ENCODE measurements at regions not wholly inside any gene's neighbourhood (a gene's known extent, or its start where the extent isn't known, plus 50 kb on each side); places are given as distances from the start of the nearest gene placed in this dataset.

DNA sequence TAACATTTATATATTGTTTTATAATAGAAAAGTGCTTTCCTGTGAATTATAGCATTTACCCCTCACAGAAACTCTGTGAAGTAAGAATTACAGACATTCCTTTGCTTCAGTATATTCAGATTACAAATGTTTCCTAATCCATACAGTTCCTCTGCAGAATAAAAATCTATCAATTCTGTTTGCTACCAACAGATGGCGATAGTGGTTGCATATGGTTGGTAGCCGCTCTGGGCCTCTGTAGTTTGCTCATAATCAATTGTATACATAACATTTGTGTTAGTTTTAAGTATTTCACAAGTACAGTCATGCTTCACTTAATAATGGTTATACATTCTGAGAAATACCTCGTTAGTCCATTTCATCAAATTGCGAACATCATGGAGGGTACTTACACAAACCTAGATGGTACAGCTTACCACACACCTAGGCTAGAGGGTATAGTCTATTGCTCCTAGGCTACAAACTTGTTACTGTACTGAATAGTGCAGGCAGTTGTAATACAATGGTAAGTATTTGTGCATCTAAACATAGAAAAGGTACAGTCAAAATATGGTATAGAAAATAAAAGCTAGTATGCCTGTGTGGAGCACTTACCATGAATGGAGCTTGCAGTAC, 94.4 kb upstream of the STEAP4 start:
- DNase-seq = peak in 1 of 2 donors; percentile 11

DNA sequence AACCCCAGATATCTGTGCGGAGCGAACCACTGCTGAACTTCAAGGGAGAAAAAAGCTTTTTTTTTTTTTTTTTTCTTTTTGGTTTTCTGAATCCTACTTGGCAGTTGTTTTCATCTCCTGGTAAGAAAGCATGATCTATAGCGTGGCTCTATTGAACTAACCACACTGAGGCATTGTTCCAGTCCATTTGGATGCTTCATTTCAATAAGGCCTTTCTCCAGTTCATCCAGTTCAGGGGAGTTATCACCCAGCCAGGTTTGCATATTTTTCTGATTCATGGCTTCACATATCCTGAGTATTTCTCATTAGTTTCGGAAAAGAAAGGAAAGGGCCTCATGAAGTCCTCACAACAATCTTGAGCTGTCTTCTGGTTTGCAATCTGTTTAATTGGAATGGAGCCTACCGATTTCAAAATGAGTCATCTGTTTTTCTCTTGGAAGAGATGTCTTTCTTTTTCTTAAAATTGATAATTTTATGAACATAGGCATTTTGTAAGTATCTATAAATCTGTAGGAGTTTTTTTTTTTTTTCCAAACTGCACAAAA, 93.1 kb upstream of the STEAP4 start:
- no peak for DNase-seq

DNA sequence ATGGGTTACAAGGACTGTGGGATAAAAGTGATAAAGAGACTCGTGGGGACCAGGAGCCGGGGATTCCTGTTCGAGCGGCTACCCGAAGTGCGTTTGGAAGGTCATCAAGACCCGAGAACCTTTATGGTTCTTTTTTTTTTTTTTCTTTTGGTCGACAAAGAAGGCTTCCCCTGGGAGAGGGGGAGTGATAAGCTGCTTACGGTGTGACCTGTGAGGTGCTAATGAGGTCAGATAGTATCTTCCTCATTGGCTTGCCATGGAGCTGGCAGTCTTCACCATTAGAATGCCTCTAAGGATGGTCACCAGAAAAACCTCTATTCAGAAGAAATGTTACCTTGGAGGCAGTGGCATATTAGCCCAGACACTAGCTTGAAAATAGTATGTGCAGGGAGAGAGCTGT, 92.3 kb upstream of the STEAP4 start:
- DNase-seq = no peak

DNA sequence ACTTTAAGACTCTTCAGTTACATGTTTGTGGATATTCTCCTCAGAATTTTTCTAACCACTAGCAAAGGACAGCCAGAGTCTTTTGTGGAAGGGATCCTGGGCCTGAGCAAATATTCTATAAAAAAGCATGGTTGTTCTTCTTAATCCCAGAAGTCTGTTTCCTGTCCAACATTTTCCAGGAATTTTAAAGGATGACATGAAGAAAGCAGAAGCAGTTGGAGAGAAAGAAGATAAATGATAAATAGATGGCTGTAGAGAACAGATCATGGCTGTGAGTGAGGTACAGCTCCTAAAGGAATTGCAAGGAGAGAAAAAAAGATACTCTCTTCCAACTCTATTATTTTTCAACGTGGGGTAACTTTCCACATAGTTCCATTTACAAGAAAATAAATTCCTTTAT, 91.8 kb upstream of the STEAP4 start:
- no peak for DNase-seq

DNA sequence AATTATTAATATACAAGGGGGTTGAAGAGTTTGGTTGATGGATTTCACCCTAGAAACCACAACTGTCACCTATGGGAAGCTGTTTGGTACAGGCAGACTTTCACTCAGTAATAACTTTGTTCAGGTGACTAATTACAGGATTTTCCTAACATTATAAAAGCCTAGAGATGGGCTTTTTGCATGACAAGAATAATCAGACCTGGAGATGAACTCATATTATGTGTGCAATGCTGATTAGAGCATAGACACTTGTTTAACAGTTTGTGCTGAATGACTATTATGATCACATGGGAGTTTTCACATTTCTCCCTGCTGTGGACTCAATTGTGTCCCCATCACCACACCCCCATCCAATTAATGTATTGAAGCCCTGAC, 90.2 kb upstream of the STEAP4 start:
- no peak for DNase-seq

DNA sequence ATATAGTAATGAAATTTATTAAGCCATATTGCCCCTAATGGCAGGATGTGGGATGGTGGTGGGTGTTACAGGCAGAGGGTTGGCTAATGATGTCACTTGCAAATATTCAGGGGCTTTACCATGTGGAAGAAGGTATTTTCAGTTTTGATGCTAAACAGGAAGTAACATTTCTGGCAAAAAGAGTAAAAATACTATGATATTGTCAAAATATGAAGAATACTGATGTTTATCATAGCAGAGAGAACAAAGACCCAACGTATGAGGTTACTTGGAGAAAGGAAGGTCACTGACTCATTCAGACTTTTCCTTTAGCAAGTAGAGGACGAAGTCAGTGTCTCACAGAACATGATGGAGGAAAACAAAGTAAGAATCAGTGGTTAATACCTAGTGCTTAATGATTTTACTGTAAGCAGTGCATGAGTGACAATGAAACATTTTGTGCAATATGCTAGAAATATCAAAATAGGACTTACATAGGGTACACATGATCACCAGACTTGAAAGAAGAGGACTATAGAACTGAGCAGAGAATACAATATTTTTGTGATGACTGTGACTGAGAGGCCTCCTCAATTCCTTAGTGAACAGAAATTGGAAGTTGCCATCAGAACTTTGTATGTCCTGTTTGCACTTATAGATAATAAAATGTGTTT, 89.7 kb upstream of the STEAP4 start:
- no peak for DNase-seq

DNA sequence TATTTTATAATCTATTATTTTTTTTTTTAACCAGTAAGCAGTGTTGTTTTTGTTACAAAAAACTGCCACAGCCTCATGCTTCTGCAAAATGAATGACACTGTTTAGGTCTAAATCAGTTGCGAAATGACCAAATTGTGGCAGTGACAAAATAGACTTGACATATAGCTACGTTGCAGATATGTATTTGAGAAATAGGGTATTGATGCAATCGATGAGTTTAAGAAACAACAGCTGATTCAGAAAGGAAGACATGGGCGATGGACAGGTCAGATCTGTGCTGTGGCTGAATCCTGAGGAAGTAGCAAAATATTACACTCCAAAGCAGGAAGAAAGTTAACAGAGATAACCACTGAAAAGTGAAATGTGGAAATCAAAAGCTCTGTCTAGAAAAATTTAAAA, 89.0 kb upstream of the STEAP4 start:
- DNase-seq = peak; percentile 8 to 12

DNA sequence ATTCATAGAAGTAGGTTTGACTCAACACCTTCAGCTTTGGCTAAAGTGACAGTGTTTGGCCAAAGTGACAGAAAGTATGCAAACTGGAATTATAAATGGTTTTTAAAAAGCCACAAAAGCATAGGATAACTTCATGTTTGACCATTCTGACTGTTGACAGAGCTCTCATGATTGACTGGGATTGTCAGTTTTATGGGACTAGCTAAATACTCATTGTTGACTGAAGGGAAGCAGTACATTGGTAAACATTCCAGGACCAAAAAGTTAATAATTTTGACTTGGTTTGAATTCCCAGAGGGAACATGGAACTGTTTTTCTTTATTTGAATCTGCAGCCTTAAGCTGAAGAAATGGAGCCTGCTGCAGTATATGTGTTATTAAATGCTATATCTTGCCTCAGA, 84.6 kb upstream of the STEAP4 start:
- DNase-seq = no peak

DNA sequence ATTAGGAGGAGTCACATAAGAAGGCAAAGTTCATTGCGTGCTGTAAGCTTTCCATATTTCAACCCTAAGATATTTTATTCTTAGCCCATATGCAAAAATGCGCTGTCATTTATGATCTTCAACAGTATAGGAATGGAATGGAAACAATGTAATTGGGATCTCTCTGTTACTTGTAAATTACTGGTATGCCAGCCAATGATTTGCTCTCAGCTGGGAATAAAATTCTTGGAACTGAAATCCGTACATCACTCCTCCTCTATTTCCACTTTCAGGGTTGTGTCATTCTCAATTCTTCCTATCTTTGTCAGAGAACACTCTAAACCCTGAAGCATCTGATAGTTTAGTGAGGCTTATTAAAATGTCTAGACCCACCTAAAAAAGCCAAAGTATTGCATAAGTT, 80.7 kb upstream of the STEAP4 start:
- DNase-seq = no peak

DNA sequence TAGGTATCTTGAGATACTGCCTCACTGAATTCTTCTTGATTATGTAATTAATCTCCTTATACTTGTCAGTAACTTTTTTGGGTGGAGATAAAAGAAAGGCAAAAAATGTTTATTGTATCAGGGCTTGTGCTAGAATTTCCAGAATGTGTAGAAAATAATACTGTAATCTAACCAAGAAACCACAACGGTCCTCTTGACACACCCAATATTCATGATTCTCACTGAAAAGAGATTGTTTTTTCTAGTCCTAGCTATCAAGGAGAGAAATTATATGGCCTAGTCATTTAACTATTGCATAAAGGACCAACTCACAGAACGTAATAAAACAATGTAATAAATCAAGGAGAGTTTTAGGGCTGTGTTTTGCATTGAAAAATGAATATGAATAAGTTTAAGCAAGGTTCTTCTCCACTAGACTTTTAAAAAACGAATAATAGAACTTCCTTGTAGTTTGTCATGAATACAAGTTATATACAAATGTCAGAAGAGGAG, 80.0 kb upstream of the STEAP4 start:
- no peak for DNase-seq

DNA sequence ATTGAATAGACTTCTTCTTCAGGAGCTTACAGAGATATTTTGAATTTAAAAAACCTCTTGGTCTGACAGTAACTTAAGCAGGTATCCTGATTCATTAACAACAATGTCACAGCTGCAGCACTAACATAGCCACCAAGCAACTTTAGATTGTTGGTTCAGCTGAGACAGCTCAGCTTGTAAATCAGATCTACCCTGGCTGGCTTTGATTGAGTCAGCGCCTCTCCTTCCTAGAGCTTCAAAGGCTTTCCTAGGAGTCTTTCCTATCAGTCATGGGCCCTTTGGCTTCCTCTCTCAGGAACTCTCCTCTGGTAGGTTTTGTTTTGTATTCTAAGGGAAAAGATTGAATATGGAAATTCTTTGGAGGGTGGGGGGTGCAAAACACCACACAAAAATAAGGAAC, 70.7 kb upstream of the STEAP4 start:
- no peak for DNase-seq

DNA sequence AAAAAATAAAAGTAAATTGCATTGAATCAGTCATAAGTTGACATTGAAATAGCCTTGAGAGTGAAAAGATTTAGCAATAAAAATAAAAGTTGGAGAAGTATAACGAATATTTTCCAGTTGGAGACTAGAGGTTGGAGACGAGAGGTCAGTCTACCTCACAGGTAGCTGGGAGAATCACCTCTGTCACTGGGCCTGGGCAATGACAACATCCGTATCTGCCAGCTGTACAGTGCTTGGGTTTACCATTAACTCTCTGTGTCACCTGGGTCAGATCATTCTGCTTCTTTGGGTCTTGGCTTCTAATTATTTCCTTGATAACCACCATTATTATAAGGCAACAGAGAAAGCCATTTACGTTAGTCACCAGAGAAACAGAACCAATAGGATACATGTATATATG, 62.0 kb upstream of the STEAP4 start:
- DNase-seq = no peak

DNA sequence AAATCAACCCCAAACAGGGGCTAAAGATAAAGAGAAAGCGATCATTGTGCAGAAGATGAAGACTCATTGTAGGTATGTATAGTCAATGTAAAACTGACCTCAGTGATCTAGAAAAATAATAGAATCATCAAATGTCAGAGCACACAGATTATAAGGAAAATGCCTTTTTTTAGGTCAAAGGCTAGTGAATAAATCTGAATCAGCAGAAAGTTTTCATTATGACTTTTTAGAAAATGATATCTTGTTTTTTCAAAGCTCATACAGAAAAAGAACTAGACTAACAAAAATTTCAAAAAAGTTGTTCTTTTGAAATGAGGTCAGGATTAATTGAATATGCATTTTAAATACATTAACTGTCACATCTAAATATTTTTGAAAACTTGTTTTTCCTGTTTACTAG, 60.2 kb upstream of the STEAP4 start:
- DNase-seq = no peak

DNA sequence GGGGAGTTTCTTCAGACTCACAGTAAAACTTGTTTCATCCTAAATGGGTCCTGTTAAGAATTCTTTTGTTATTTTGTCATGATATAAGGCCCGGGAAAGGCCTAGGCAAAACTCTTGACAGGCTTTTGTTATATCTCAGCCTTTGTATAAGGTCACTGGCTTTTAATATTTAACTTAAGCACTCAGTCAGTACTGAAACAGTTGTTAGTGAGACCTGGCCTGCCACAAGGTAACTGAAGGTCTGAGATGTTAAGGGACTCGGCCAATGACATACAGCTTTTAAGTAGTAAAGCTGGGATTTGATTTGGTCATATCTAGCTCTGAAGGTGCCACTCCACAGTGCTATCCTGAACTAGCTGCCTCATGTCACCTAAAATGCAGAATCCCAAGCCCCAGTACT, 57.2 kb upstream of the STEAP4 start:
- DNase-seq = no peak

DNA sequence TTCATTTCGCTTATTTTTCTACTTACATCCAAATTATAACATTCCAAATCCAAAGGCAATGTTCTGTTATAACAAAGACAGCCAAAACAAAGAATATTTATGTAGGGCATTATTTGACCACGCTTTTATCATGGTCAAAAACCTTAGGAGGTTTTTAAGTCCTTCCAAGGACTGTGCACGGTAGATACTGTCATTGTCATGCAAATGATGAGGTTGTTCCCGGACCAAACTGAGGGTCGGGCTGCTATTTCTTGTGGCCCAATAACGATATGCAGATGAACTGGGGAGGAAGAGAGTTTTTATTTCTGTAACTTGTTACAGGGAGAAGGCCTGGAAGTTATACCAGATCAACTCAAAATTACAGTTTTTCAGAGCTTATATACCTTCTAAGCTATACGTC, 56.6 kb upstream of the STEAP4 start:
- no peak for DNase-seq

DNA sequence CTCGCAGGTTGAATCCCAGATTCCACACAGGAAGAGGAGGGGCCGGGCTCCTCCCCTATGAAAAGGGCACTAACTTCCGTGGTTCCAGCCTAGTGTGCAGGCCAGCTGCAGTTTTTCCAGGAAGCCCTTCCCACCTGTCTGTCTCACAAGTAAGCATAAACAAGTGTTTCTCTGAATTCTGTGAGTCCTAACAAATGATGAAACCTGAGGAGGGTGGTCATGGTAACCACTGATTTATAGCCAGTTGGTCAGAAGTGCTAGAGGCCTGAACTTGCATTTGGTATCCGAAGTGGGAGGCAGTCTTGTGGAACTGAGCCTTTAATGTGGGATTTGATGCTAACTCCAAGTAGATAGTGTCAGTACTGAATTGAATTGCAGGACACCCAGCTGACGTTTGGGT, 54.7 kb upstream of the STEAP4 start:
- DNase-seq = no peak

DNA sequence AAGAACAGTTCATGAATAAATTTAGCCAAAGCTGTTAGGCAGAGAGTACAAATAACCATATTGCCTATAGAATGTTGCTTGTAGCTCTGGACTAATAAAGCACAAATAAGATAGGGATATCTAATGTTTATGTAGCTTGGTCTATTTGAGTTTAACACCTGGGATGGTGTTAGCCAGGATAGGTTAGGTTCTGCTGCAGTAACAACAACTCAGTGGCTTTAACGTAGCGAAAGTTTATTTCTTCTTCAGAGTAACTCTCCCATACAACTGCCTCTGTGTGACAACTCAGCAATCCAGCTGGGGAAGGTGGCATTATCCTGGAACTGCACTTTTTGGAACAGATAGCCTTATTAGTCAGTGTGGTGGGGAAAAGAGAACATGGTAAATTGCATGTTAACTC, 52.2 kb upstream of the STEAP4 start:
- DNase-seq = no peak

DNA sequence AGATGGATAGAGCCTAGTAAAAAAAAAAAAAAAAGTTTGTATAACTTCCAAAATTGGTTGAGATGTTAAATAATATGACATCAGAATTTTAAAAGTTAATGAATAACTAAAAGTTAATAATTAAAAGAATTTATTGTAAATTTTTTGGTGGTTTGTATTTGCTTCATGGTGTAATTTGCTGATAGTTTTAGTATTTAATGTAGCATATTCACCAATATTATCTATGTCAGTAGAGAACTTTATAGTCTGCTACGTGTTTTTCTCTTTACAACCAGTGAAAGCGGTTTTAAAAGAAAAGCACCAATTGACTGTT, 51.8 kb upstream of the STEAP4 start:
- DNase-seq = no peak

DNA sequence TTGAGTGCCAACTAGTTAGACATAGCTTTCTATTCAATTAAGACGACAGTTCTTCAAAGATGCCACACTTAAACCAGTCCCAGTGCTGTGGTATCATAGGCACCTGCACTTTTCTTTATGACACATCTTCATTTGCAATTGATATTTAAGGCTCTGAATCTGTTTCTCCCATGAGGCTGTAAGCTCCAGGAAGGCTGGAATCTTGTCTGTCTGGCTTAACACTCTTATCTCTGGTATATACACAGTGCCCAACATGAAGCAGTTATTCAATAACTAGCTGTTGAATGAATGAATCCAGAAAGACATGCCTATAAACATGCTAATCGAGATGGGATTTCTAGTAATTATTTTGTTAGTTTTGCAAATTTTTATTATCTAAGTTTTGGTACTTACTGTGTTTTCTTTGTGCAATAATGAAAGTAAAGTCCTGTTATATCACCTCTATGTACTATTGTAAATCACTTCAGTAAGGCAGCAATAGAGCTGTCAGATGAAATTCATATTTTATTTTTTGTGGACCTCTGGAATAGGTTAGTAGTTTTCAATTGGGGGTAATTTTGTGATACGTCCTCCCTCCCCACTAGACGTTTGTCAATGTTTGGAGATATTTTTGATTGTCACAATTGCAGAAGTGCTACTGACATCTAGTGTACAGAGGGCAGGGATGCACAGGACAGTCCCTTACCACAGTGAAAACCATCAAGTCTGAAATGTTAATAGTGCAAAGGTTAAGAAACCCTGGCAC, 51.3 kb upstream of the STEAP4 start:
- no peak for DNase-seq

DNA sequence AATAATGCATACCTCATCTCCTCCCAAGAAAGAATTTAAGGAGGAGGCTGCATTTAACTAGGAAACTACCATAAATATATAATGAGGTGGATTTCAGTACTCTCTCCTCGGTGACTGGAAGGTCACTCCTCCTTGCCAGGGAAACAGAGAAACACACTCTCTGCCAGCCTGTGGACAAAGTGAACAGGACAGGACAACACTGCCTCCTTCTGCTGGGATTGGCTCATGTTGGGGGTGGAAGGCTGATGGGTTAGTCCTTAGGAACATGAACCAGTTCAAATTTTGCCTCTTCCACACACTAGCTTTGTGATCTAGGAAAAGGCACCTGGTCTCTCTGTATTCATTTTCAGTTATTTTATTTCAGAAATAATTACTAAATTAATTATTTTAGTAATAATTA, 50.6 kb upstream of the STEAP4 start:
- DNase-seq = peak in 1 of 2 donors; percentile 44
